Fibroblast of lung (primary cell): ENCODE measurements at regions not wholly inside any gene's neighbourhood (a gene's known extent, or its start where the extent isn't known, plus 50 kb on each side); places are given as distances from the start of the nearest gene placed in this dataset.

Experiments used
- CTCF ChIP-seq, 2 donors: IDR thresholded peaks in 1 of 2; conservative IDR thresholded peaks in 1 of 2; 1 replicate in 1 of 2; 2 replicates in 1 of 2; pipeline ENCODE4 v1.5.1; 2011 to 2012; ENCODE audit warnings: low read length in 2 of 2, control low read depth in 1 of 2, inconsistent platforms in 1 of 2, low read depth in 1 of 2, mild to moderate bottlenecking in 1 of 2
- EZH2 ChIP-seq: IDR thresholded peaks from 2 replicates; pipeline ENCODE4 v1.5.1; 2012; ENCODE audit warnings: low read length, control low read depth, mild to moderate bottlenecking; ENCODE audit errors: missing control alignments

GRCh38 chr12:79524507-79525148 lies 166.1 kb downstream of the PAWR start:
- no peak for TF ChIP-seq CTCF (conservative IDR thresholded peaks at IDR 0.05 in 1 of 2, IDR thresholded peaks at IDR 0.05 in 1 of 2; ENCODE audit: low read depth in 1 of 2, low read length in 2 of 2)
- no peak for TF ChIP-seq EZH2
